WTC11 (cell line): ENCODE measurements at regions not wholly inside any gene's neighbourhood (a gene's known extent, or its start where the extent isn't known, plus 50 kb on each side); places are given as distances from the start of the nearest gene placed in this dataset.

Experiments used
- ATAC-seq: fragments of 200-7000 bp; cut with Tn5 transposase; 2 replicates; pipeline ENCODE4 v1.10.0; 2021; ENCODE audit warnings: mild to moderate bottlenecking, moderate library complexity
- CTCF ChIA-PET: fragments of 300-600 bp; sonication (Branson Sonifier 250); formaldehyde crosslinking; loops from one replicate; lab custom pipeline; 2021; ENCODE audit warnings: antibody characterized with exemption; lab: Charles Lee
- POLR2A ChIA-PET: fragments of 350-600 bp; sonication (Branson Sonifier 250); formaldehyde crosslinking; loops from one replicate; lab custom pipeline; 2021; ENCODE audit warnings: antibody characterized with exemption; lab: Charles Lee
- DNase-seq: peaks from one replicate; pipeline ENCODE4 v3.0.0; 2021; ENCODE audit warnings: low spot score
- H3K27ac Mint-ChIP-seq: 2 replicates; pipeline ENCODE4 v1.8.0; 2021; ENCODE audit warnings: mixed read lengths
- H3K27me3 Mint-ChIP-seq: 2 replicates; pipeline ENCODE4 v1.8.0; 2021; ENCODE audit warnings: low read depth, mild to moderate bottlenecking, moderate library complexity, mixed read lengths
- H3K36me3 Mint-ChIP-seq: 2 replicates; pipeline ENCODE4 v1.8.0; 2021; ENCODE audit warnings: mixed read lengths
- H3K4me1 Mint-ChIP-seq: 2 replicates; pipeline ENCODE4 v1.8.0; 2022; ENCODE audit warnings: mixed read lengths
- H3K4me3 Mint-ChIP-seq: 2 replicates; pipeline ENCODE4 v1.8.0; 2021; ENCODE audit warnings: mild to moderate bottlenecking, moderate library complexity, mixed read lengths
- H3K9me3 Mint-ChIP-seq: 2 replicates; pipeline ENCODE4 v1.8.0; 2021; ENCODE audit warnings: mixed read lengths
- ARID4B ChIP-seq: sonication (generic); formaldehyde crosslinking; IDR thresholded peaks from 2 replicates; pipeline ENCODE4 v1.8.0; 2023; ENCODE audit warnings: missing genetic modification reagents, mild to moderate bottlenecking, borderline replicate concordance
- ATF1 ChIP-seq: sonication (generic); formaldehyde crosslinking; IDR thresholded peaks from 2 replicates; pipeline ENCODE4 v1.8.1; 2023; ENCODE audit warnings: mild to moderate bottlenecking, moderate library complexity, missing genetic modification reagents
- FOXJ3 ChIP-seq: sonication (generic); formaldehyde crosslinking; IDR thresholded peaks from 2 replicates; pipeline ENCODE4 v1.9.0; 2021; ENCODE audit warnings: missing genetic modification reagents, mild to moderate bottlenecking, borderline replicate concordance
- HMGA2 ChIP-seq: fragments of 250-450 bp; sonication (Bioruptor Pico); IDR thresholded peaks from 2 replicates; pipeline ENCODE4 v1.4.0; 2021; ENCODE audit warnings: mild to moderate bottlenecking, moderate library complexity
- MYBL2 ChIP-seq: sonication (generic); formaldehyde crosslinking; IDR thresholded peaks from 2 replicates; pipeline ENCODE4 v1.8.1; 2023; ENCODE audit warnings: mild to moderate bottlenecking, moderate library complexity, missing genetic modification reagents
- NFYB ChIP-seq: sonication (generic); formaldehyde crosslinking; conservative IDR thresholded peaks from 2 replicates; pipeline ENCODE4 v1.8.0; 2022; ENCODE audit warnings: low read depth, missing genetic modification reagents
- ZNF396 ChIP-seq: fragments of 250-450 bp; sonication (Bioruptor Pico); IDR thresholded peaks from 2 replicates; pipeline ENCODE4 v1.8.0; 2021; ENCODE audit warnings: mild to moderate bottlenecking, moderate library complexity, borderline replicate concordance
- ZNF671 ChIP-seq: fragments of 250-450 bp; sonication (Bioruptor Pico); IDR thresholded peaks from 2 replicates; pipeline ENCODE4 v1.8.0; 2021; ENCODE audit warnings: mild to moderate bottlenecking
- TF ChIP-seq, protein P1 (sequence below): fragments of 250-450 bp; sonication (Bioruptor Pico); conservative IDR thresholded peaks from 2 replicates; pipeline ENCODE4 v1.9.0; 2021; ENCODE audit warnings: mild to moderate bottlenecking
- TF ChIP-seq, protein P2 (sequence below): sonication (generic); formaldehyde crosslinking; IDR thresholded peaks from 2 replicates; pipeline ENCODE4 v1.8.1; 2022; ENCODE audit warnings: low read depth, missing genetic modification reagents, borderline replicate concordance
- TF ChIP-seq, protein P3 (sequence below): sonication (generic); formaldehyde crosslinking; IDR thresholded peaks from 2 replicates; pipeline ENCODE4 v1.8.1; 2023; ENCODE audit warnings: mild to moderate bottlenecking, missing genetic modification reagents, moderate library complexity
- TF ChIP-seq, protein P4 (sequence below): fragments of 250-450 bp; sonication (Bioruptor Pico); IDR thresholded peaks from 2 replicates; pipeline ENCODE4 v1.9.0; 2021; ENCODE audit warnings: mild to moderate bottlenecking, borderline replicate concordance

DNA sequence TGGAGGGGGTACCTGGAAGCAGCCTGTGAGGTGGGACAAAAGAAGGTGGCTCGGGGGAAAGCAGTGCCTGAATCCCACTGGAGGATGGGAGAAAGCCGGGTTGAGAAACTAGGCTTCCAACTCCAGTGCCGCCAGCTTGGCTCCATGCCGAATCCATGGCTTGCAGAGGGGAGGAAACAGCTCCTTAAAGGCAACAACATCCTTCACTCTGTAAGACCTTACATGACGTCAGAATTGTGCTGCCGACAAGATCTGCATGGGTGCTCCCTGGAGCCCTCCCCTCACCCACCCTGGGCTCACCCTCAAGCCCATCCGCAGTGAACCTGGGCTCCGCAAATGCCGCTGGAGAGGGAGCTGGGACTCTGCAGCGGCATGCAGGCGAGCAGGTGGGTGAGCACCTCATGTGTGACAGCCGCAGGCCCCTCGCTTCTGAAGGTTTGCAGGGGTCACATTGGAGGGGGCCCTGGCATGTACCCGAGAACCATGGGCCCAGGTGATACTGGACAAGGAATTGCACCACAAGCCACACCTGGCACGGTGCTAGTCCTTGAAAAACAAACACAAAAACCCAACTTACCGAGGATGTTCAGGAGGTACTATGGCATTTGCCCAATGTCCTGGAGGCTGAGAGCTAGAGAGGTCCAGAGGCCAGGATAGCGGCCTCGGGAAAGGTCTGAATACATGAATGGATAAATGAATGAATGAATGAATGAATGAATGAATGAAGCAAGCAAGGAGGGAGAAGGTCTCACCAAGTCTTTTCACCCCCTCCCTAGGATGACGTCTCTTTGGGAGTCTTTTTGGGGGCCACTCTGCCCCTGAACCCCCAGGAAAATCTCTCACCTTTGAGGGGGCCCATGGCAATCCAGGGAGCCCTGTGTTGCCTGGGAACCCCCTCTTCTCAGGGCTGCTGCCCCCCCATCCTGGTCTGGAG lies 238.6 kb upstream of the SHH start:
- ChIA-PET CTCF (no interaction called here), POLR2A (no interaction called here)
- DNase-seq (no peak), ATAC-seq (no peak)
- no peaks in the 10 kb centered on the region for H3K4me1 Mint-ChIP-seq
- H3K27ac Mint-ChIP-seq = no peak overlapping the region
- TF ChIP-seq HMGA2 (CRISPR knock-in tag) (no peak), ZNF396 (CRISPR knock-in tag) (no peak), FOXJ3 (CRISPR knock-in tag) (no peak), ZNF671 (no peak), ATF1 (CRISPR knock-in tag) (no peak), NFYB (CRISPR knock-in tag) (no peak), ARID4B (no peak), MYBL2 (CRISPR knock-in tag) (no peak)
- TF ChIP-seq, protein P1, sequence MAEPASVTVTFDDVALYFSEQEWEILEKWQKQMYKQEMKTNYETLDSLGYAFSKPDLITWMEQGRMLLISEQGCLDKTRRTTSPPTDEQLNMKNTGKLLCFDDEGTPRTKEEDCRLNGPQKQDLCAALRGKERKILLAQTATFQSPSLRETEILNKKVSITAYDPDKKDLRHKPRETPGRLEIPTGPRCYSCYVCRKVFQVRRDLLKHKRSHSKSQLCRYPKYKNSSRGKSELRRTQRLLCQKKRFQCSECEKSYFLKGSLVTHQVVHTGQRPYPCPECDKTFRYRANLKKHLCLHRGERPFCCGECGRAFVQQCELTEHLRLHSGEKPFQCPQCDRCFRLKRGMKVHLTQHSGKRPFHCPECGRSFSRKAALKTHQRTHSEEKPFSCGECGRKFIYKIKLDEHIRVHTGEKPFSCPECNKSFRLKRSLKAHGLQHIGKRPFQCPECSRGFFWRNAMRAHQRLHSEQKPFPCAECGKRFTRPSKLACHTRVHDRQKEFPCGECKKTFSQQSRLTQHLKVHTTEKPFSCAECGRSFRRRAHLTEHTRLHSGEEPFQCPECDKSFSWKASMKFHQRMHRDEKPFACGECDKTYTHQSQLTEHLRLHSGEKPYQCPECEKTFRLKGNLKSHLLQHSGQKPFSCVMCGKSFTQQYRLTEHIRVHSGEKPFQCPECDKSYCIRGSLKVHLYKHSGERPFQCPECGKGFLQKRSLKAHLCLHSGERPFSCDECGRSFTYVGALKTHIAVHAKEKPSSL (CRISPR knock-in tag) = no peak
- TF ChIP-seq, protein P2, sequence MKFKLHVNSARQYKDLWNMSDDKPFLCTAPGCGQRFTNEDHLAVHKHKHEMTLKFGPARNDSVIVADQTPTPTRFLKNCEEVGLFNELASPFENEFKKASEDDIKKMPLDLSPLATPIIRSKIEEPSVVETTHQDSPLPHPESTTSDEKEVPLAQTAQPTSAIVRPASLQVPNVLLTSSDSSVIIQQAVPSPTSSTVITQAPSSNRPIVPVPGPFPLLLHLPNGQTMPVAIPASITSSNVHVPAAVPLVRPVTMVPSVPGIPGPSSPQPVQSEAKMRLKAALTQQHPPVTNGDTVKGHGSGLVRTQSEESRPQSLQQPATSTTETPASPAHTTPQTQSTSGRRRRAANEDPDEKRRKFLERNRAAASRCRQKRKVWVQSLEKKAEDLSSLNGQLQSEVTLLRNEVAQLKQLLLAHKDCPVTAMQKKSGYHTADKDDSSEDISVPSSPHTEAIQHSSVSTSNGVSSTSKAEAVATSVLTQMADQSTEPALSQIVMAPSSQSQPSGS (CRISPR knock-in tag) = no peak
- TF ChIP-seq, protein P3, sequence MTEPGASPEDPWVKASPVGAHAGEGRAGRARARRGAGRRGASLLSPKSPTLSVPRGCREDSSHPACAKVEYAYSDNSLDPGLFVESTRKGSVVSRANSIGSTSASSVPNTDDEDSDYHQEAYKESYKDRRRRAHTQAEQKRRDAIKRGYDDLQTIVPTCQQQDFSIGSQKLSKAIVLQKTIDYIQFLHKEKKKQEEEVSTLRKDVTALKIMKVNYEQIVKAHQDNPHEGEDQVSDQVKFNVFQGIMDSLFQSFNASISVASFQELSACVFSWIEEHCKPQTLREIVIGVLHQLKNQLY (CRISPR knock-in tag) = no peak
- TF ChIP-seq, protein P4, sequence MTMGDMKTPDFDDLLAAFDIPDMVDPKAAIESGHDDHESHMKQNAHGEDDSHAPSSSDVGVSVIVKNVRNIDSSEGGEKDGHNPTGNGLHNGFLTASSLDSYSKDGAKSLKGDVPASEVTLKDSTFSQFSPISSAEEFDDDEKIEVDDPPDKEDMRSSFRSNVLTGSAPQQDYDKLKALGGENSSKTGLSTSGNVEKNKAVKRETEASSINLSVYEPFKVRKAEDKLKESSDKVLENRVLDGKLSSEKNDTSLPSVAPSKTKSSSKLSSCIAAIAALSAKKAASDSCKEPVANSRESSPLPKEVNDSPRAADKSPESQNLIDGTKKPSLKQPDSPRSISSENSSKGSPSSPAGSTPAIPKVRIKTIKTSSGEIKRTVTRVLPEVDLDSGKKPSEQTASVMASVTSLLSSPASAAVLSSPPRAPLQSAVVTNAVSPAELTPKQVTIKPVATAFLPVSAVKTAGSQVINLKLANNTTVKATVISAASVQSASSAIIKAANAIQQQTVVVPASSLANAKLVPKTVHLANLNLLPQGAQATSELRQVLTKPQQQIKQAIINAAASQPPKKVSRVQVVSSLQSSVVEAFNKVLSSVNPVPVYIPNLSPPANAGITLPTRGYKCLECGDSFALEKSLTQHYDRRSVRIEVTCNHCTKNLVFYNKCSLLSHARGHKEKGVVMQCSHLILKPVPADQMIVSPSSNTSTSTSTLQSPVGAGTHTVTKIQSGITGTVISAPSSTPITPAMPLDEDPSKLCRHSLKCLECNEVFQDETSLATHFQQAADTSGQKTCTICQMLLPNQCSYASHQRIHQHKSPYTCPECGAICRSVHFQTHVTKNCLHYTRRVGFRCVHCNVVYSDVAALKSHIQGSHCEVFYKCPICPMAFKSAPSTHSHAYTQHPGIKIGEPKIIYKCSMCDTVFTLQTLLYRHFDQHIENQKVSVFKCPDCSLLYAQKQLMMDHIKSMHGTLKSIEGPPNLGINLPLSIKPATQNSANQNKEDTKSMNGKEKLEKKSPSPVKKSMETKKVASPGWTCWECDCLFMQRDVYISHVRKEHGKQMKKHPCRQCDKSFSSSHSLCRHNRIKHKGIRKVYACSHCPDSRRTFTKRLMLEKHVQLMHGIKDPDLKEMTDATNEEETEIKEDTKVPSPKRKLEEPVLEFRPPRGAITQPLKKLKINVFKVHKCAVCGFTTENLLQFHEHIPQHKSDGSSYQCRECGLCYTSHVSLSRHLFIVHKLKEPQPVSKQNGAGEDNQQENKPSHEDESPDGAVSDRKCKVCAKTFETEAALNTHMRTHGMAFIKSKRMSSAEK (CRISPR knock-in tag) = no peak
- peaks cover 67% of the 10 kb centered on the region for H3K9me3 Mint-ChIP-seq
- H3K4me3 Mint-ChIP-seq = no peak overlapping the region
- H3K36me3 Mint-ChIP-seq = peaks cover 54% of the 10 kb centered on the region
- H3K27me3 Mint-ChIP-seq = peaks cover 8% of the 10 kb centered on the region
